Astrocyte of the cerebellum (primary cell): ENCODE measurements at regions not wholly inside any gene's neighbourhood (a gene's known extent, or its start where the extent isn't known, plus 50 kb on each side); places are given as distances from the start of the nearest gene placed in this dataset.

Experiments used
- DNase-seq: peaks from one replicate; pipeline ENCODE4 v3.0.0-alpha.2; 2011; ENCODE audit warnings: low read depth
- H3K4me3 ChIP-seq: 2 replicates; pipeline ENCODE4 v1.5.1; 2011; ENCODE audit warnings: mild to moderate bottlenecking, low read depth, low read length, moderate library complexity
- in situ Hi-C: cut with HindIII; loops from 2 replicates; pipeline ENCODE4 v1.10.0; 2017; ENCODE audit warnings: low sequenced_read_pairs
- TF ChIP-seq, protein P1 (sequence below): IDR thresholded peaks from 2 replicates; pipeline ENCODE4 v1.5.1; 2012; ENCODE audit warnings: low read length, low read depth, moderate library complexity, mild to moderate bottlenecking; ENCODE audit errors: missing control alignments

DNA sequence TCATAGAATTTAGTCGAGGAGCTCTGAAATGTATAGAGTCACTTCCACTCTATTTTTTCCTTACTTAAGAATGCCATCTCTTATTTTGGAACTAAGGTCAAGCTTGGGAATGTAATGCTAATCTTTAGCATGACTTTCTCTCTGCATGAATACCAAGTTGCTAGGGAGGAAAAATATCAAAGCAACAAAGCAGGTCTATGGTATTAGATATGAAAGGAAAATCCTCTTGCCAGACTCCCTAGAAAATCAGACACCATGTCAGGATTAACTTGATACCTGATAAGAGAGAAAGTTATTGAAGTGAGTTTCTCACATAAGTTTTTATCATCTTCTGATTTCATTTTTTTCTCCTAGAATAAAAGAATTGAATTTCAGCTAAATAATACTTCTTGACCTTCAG lies 341.7 kb upstream of the ZNF804A start:
- no peak for DNase-seq
- H3K4me3 ChIP-seq, result no peak overlapping the region
- TF ChIP-seq, protein P1, sequence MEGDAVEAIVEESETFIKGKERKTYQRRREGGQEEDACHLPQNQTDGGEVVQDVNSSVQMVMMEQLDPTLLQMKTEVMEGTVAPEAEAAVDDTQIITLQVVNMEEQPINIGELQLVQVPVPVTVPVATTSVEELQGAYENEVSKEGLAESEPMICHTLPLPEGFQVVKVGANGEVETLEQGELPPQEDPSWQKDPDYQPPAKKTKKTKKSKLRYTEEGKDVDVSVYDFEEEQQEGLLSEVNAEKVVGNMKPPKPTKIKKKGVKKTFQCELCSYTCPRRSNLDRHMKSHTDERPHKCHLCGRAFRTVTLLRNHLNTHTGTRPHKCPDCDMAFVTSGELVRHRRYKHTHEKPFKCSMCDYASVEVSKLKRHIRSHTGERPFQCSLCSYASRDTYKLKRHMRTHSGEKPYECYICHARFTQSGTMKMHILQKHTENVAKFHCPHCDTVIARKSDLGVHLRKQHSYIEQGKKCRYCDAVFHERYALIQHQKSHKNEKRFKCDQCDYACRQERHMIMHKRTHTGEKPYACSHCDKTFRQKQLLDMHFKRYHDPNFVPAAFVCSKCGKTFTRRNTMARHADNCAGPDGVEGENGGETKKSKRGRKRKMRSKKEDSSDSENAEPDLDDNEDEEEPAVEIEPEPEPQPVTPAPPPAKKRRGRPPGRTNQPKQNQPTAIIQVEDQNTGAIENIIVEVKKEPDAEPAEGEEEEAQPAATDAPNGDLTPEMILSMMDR, result no peak
- in situ Hi-C loops, result no loop called here

DNA sequence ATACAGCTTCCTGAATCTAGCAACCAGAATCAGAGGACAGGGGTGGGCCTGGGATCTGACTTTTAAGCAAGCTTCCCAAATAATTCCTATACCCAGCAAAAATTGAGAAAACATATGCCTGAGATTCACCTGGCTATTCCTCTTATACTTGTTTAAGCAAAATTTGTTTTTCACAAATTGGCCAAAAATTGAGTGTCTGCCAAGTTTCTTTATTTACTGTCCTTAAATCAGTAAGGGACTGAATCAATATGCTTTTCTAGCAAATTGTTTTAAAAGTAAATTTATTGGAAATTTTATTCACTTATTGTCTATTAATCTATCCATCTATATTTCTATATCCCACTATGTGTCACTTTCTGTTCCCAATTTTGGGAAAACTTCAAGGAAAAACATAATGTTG lies 337.0 kb upstream of the ZNF804A start:
- no peak for DNase-seq
- no peak overlapping the region for H3K4me3 ChIP-seq
- in situ Hi-C loops, result no loop called here
- TF ChIP-seq, protein P1, result no peak

DNA sequence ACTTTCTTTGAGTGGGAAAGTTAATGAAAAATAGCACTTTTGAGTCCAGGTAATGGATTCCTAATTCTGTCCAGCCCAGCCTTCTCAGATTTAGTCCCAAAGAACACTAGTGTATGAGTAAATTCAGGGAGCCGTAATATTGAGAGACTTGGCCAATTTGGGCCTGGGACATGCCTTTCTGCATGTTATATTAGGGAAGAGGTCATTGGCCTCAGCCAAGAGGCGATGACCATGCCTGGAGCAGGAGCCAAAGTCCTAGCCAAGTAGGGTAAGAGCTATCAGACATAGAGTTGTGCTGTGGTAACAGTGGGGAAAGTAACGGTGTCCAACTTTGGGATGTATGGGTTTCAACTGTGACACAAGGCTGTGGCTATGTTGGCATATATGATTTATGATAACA lies 336.5 kb upstream of the ZNF804A start:
- in situ Hi-C loops, result no loop called here
- no peak overlapping the region for H3K4me3 ChIP-seq
- TF ChIP-seq, protein P1, result no peak
- DNase-seq, result no peak

DNA sequence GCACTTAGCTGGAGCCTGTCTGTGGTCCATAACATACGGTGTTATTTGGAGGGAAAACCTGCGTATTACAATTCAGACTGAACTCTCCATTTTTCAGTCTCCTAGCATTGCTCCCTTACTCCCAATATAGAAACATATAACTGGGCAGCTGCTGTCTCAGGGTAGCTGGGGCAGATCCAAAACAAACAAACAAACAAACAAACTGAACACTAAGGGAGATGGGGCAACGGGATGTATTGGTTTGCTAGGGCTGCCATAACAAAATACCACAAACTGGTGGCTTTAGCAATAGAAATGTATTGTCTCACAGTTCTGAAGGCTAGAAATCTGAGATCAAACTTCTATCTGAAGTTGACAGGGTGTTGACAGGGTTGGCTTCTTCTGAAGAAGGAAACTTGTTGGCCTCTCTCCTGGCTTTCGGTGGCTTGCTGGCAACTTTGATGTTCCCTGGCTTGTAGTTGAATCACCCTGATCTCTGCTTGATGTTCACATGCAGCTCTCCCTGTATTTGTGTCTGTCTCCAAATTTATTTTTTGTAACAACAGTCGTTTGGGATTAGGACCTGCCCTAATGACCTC lies 329.3 kb upstream of the ZNF804A start:
- TF ChIP-seq, protein P1, result no peak
- DNase-seq, result no peak
- H3K4me3 ChIP-seq, result no peak overlapping the region
- in situ Hi-C loops, result no loop called here

DNA sequence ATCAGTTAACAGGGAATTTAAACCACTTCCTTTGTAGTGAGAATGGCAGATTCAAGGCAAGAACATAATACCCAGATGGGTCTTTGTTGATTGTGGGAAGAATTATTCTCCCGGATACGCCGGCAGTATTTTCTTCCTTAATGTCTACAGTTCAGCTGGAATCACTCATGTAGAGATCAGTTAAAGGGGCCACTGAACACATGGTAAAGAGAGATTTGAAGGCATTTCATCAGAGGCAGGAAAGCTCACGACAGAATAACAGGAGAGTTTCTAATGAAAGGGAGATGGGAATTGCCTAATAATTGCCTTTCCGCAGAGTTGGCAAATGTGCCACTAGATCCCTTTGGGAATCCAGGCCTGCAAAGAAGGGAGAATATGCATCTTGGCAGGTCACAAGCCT lies 327.7 kb upstream of the ZNF804A start:
- no peak overlapping the region for H3K4me3 ChIP-seq
- in situ Hi-C loops, result no loop called here
- DNase-seq, result no peak
- TF ChIP-seq, protein P1, result no peak

DNA sequence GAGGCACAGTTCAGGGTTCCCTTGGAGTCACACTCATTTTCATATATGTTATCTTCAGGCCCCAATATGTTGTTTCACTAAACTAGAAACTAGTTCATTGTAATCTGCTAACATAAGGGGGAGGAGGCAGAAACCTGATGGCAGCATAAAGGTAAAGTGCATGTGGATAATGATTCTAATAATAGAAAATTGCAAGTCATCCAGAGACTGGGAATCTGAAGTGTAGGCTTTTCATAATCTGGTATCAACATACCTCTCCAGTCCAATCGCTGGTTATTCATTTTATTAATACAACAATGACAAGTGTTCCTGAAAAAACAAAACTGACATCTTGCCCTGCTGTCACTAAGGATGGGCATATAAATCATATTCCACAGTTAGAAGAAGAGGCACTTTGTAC lies 326.3 kb upstream of the ZNF804A start:
- no peak for DNase-seq
- in situ Hi-C loops, result no loop called here
- no peak overlapping the region for H3K4me3 ChIP-seq
- TF ChIP-seq, protein P1, result no peak

DNA sequence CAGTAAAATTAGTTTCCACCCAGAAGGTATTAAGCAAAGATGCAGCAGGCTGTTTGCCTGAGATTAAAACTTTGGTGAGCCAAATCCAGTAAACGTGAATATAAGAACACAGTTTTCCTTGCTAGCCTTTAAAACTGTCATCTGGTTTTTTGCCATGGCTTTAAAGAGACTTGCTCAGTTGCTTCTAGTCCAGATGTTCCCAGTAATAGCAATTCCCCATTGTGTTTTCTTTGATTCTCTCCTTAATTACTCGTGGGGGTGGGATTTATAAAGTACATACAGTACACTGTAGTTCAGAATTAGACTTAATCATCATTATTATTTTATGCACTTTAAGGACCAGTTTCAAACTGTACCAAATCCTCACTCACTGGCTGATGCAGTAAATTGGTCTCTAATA lies 303.5 kb upstream of the ZNF804A start:
- H3K4me3 ChIP-seq, result no peak overlapping the region
- DNase-seq, result no peak
- TF ChIP-seq, protein P1, result no peak
- in situ Hi-C loops, result no loop called here
